IMR-90 (cell line): ENCODE measurements at regions not wholly inside any gene's neighbourhood (a gene's known extent, or its start where the extent isn't known, plus 50 kb on each side); places are given as distances from the start of the nearest gene placed in this dataset.

Source experiments
- CTCF ChIP-seq: conservative IDR thresholded peaks from 2 replicates; pipeline ENCODE4 v1.5.1; 2012; ENCODE audit warnings: mild to moderate bottlenecking, low read depth, low read length, improper control_type of control experiment
- MXI1 ChIP-seq: IDR thresholded peaks from 2 replicates; pipeline ENCODE4 v1.6.1; 2012; ENCODE audit warnings: low read depth, mild to moderate bottlenecking, low read length, moderate library complexity, borderline replicate concordance
- POLR2A ChIP-seq: IDR thresholded peaks from 2 replicates; pipeline ENCODE4 v1.6.1; 2012; ENCODE audit warnings: mild to moderate bottlenecking, low read depth, low read length
- RAD21 ChIP-seq: IDR thresholded peaks from 2 replicates; pipeline ENCODE4 v1.6.1; 2012; ENCODE audit warnings: low read length, improper control_type of control experiment

- no peak for TF ChIP-seq RAD21
- TF ChIP-seq CTCF: no peak
- TF ChIP-seq POLR2A: no peak
- no peak for TF ChIP-seq MXI1
Measured at GRCh38 chr5:133792655-133793054, 175.8 kb downstream of the C5orf15 start.
